IMR-90 (cell line): ENCODE measurements at regions not wholly inside any gene's neighbourhood (a gene's known extent, or its start where the extent isn't known, plus 50 kb on each side); places are given as distances from the start of the nearest gene placed in this dataset.
A peak's percentile ranks its signal among the peaks of the same experiment; 100 is the strongest.

Experiments
- ATAC-seq: fragments of 200-7000 bp; cut with Tn5 transposase; 2 replicates; pipeline ENCODE4 v1.9.1; 2020; ENCODE audit warnings: low read depth, mild to moderate bottlenecking, moderate library complexity
- BruUV-seq: library from RNA; stranded (reverse); fragments of 400-500 nt; replicated peaks from 2 replicates; lab custom pipeline; 2021; lab: Mats Ljungman, UMichigan
- CTCF ChIA-PET: fragments of 300-600 bp; formaldehyde crosslinking; extraction: SDS; loops from one replicate; lab custom pipeline; 2021; ENCODE audit warnings: antibody characterized with exemption; lab: Yijun Ruan, JAX
- POLR2A ChIA-PET: fragments of 300-600 bp; sonication (Branson Sonifier 250); formaldehyde crosslinking; loops from one replicate; lab custom pipeline; 2022; ENCODE audit warnings: antibody characterized with exemption; ENCODE audit not compliant: unreplicated experiment; lab: Charles Lee
- DNase-seq: peaks from one replicate; pipeline ENCODE4 v3.0.0; 2013
- H2AFZ ChIP-seq: replicated peaks from 2 replicates; pipeline ENCODE3; 2013; ENCODE audit warnings: low read length, mild to moderate bottlenecking; ENCODE audit not compliant: poor library complexity
- H2AK5ac ChIP-seq: 2 replicates; pipeline ENCODE4 v1.6.1; 2013; ENCODE audit warnings: low read depth, low read length, inconsistent platforms
- H2AK9ac ChIP-seq: replicated peaks from 2 replicates; pipeline ENCODE3; 2013; ENCODE audit warnings: mild to moderate bottlenecking, low read depth, low read length, moderate library complexity; ENCODE audit not compliant: poor library complexity
- H2BK120ac ChIP-seq: 2 replicates; pipeline ENCODE4 v1.6.1; 2013; ENCODE audit warnings: low read depth, low read length, inconsistent platforms
- H2BK15ac ChIP-seq: 3 replicates; pipeline ENCODE4 v1.6.1; 2013; ENCODE audit warnings: low read depth, low read length, inconsistent platforms
- H2BK20ac ChIP-seq: 2 replicates; pipeline ENCODE4 v1.6.1; 2013; ENCODE audit warnings: low read depth, mild to moderate bottlenecking, inconsistent platforms, low read length, moderate library complexity
- H2BK5ac ChIP-seq: 2 replicates; pipeline ENCODE4 v1.6.1; 2013; ENCODE audit warnings: mild to moderate bottlenecking, low read depth, low read length, inconsistent platforms; ENCODE audit not compliant: poor library complexity, severe bottlenecking
- H3K14ac ChIP-seq: replicated peaks from 2 replicates; pipeline ENCODE4 v1.6.1; 2013; ENCODE audit warnings: low read depth, low read length, inconsistent platforms
- H3K18ac ChIP-seq: 2 replicates; pipeline ENCODE4 v1.6.1; 2013; ENCODE audit warnings: low read depth, low read length, control low read depth
- H3K23ac ChIP-seq: 2 replicates; pipeline ENCODE4 v1.6.1; 2013; ENCODE audit warnings: low read depth, low read length, inconsistent platforms
- H3K27ac ChIP-seq: 2 replicates; pipeline ENCODE4 v1.5.1; 2013; ENCODE audit warnings: mild to moderate bottlenecking, control low read depth, low read length; ENCODE audit not compliant: insufficient read depth
- H3K27me3 ChIP-seq: 2 replicates; pipeline ENCODE4 v1.6.1; 2013; ENCODE audit warnings: low read length; ENCODE audit not compliant: control insufficient read depth, insufficient read depth
- H3K36me3 ChIP-seq: 2 replicates; pipeline ENCODE4 v1.6.1; 2013; ENCODE audit warnings: low read length, mixed read lengths; ENCODE audit not compliant: control insufficient read depth, insufficient read depth
- H3K4ac ChIP-seq: 2 replicates; pipeline ENCODE4 v1.6.1; 2013; ENCODE audit warnings: low read depth, low read length, inconsistent platforms
- H3K4me1 ChIP-seq: 2 replicates; pipeline ENCODE4 v1.6.1; 2013; ENCODE audit warnings: low read length, mixed read lengths; ENCODE audit not compliant: control insufficient read depth, insufficient read depth
- H3K4me2 ChIP-seq: 2 replicates; pipeline ENCODE4 v1.6.1; 2013; ENCODE audit warnings: low read depth, mild to moderate bottlenecking, control low read depth, low read length, moderate library complexity
- H3K4me3 ChIP-seq: 2 replicates; pipeline ENCODE4 v1.5.1; 2013; ENCODE audit warnings: low read depth, mild to moderate bottlenecking, control low read depth, low read length, moderate library complexity; ENCODE audit not compliant: insufficient read depth
- H3K56ac ChIP-seq: 2 replicates; pipeline ENCODE4 v1.6.1; 2013; ENCODE audit warnings: low read length, inconsistent platforms; ENCODE audit not compliant: insufficient read depth; ENCODE audit errors: extremely low read depth
- H3K79me1 ChIP-seq, 2 experiments: 2 replicates each; pipeline ENCODE4 v1.6.1; 2013; ENCODE audit warnings: low read length in 2 of 2, inconsistent platforms in 1 of 2, low read depth in 1 of 2
- H3K9ac ChIP-seq: 2 replicates; pipeline ENCODE4 v1.6.1; 2013; ENCODE audit warnings: low read depth, low read length, control low read depth
- H3K9me1 ChIP-seq: 2 replicates; pipeline ENCODE4 v1.6.1; 2013; ENCODE audit warnings: low read length, inconsistent platforms; ENCODE audit not compliant: insufficient read depth
- H3K9me3 ChIP-seq: 2 replicates; pipeline ENCODE4 v1.6.1; 2013; ENCODE audit warnings: low read length; ENCODE audit not compliant: control insufficient read depth, insufficient read depth
- H4K20me1 ChIP-seq: 2 replicates; pipeline ENCODE4 v1.6.1; 2013; ENCODE audit warnings: low read length, inconsistent platforms; ENCODE audit not compliant: insufficient read depth
- H4K5ac ChIP-seq: 2 replicates; pipeline ENCODE4 v1.6.1; 2013; ENCODE audit warnings: mild to moderate bottlenecking, low read depth, low read length, control low read depth
- H4K8ac ChIP-seq, 2 experiments: 2 replicates each; pipeline ENCODE4 v1.6.1; 2013; ENCODE audit warnings: low read depth in 2 of 2, low read length in 2 of 2, control low read depth in 1 of 2, inconsistent platforms in 1 of 2
- H4K91ac ChIP-seq: 2 replicates; pipeline ENCODE4 v1.6.1; 2013; ENCODE audit warnings: low read depth, low read length, inconsistent platforms; ENCODE audit not compliant: insufficient read depth
- MAZ ChIP-seq: IDR thresholded peaks from 2 replicates; pipeline ENCODE4 v1.6.1; 2012; ENCODE audit warnings: low read depth, mild to moderate bottlenecking, low read length, improper control_type of control experiment, moderate library complexity, borderline replicate concordance
- NFE2L2 ChIP-seq: fragments of 150-350 bp; IDR thresholded peaks from 2 replicates; pipeline ENCODE4 v1.6.1; 2016; ENCODE audit warnings: low read depth, mild to moderate bottlenecking, low read length
- POLR2A ChIP-seq: IDR thresholded peaks from 2 replicates; pipeline ENCODE4 v1.6.1; 2012; ENCODE audit warnings: mild to moderate bottlenecking, low read depth, low read length
- RAD21 ChIP-seq: IDR thresholded peaks from 2 replicates; pipeline ENCODE4 v1.6.1; 2012; ENCODE audit warnings: low read length, improper control_type of control experiment
- WGBS, 2 experiments: methylation state at CpG; one replicate each; pipeline versions ENCODE4 v1.1.5 to v1.1.7; 2013; ENCODE audit warnings: missing lambda C conversion rate in 2 of 2; ENCODE audit not compliant: insufficient read length in 1 of 2; ENCODE audit errors: extremely low coverage in 2 of 2; 5-methylcytosine and 5-hydroxymethylcytosine counted together
- dilution Hi-C: fragments of 300-500 bp; cut with HindIII; formaldehyde crosslinking; loops from one replicate; pipeline ENCODE4 v1.14.3; 2018; ENCODE audit warnings: low sequenced_read_pairs; ENCODE audit not compliant: unreplicated experiment
- in situ Hi-C: fragments of 300-500 bp; cut with MboI; formaldehyde crosslinking; loops from 3 replicates; pipeline ENCODE4 v1.14.3; 2019; ENCODE audit warnings: low sequenced_read_pairs, inconsistent platforms, mixed read lengths
- intact Hi-C: fragments of 100-400 bp; cut with micrococcal nuclease; formaldehyde crosslinking; loops from 2 replicates; pipeline ENCODE4 v1.10.0; 2022

GRCh38 chr2:226584518-226585055, 215.0 kb downstream of the IRS1 start:
- peak overlapping the region; percentile 87 for H3K4ac ChIP-seq
- peak overlapping the region; percentile 90 for H2BK5ac ChIP-seq
- H3K4me1 ChIP-seq, result peaks cover 23% of the 10 kb centered on the region; the same call in 1 of the 2 replicates
- peak overlapping the region; percentile 87 for H2BK15ac ChIP-seq
- no TSS peak for BruUV-seq
- POLR2A ChIA-PET, result no interaction called here
- peaks cover 11% of the 10 kb centered on the region; the same call in 1 of the 2 replicates for H3K9me1 ChIP-seq
- H4K5ac ChIP-seq, result peak overlapping the region; percentile 77; the same call in 1 of the 2 replicates
- H4K20me1 ChIP-seq, result no peaks in the 10 kb centered on the region
- no peak overlapping the region; the same call in 1 of the 2 replicates for H3K9ac ChIP-seq
- ATAC-seq, result no peak
- peak overlapping the region; percentile 93 for H2BK120ac ChIP-seq
- TF ChIP-seq RAD21, result no peak
- no peak for TF ChIP-seq POLR2A
- TF ChIP-seq NFE2L2, result no peak
- no peak for TF ChIP-seq MAZ
- no peaks in the 10 kb centered on the region for H3K36me3 ChIP-seq
- no peak overlapping the region for H2AFZ ChIP-seq
- no CpG with 5 or more reads among the region's 3 CpGs for WGBS, 2 experiments
- H3K4me2 ChIP-seq, result no peak overlapping the region
- CTCF ChIA-PET, result interaction anchor here (0.6 kb wide), 1 partner anchor 31 kb away, joined by 3 read pairs; no protein-coding TSS in a partner anchor
- H3K14ac ChIP-seq, result peak overlapping the region; percentile 73
- H3K9me3 ChIP-seq, result no peaks in the 10 kb centered on the region
- H2AK9ac ChIP-seq, result no peak overlapping the region
- peak overlapping the region; percentile 80 to 81 for H4K8ac ChIP-seq
- peak overlapping the region; percentile 91 for H2BK20ac ChIP-seq
- dilution Hi-C loops (no loop called here), intact Hi-C loops (loop anchor here (5.0 to 10.0 kb wide), 3 partner anchors 102 to 400 kb away; no protein-coding TSS in a partner anchor), in situ Hi-C loops (no loop called here)
- H3K4me3 ChIP-seq, result no peak overlapping the region
- no peak for DNase-seq
- H4K91ac ChIP-seq, result peak overlapping the region; percentile 95
- H3K79me1 ChIP-seq, result peaks cover 0 to 15% of the 10 kb centered on the region in 2 experiments; a peak in 2 of 4 replicates
- H3K18ac ChIP-seq, result peak overlapping the region; percentile 87; the same call in 1 of the 2 replicates
- peak overlapping the region; percentile 95 for H2AK5ac ChIP-seq
- peak overlapping the region; percentile 76; the same call in 1 of the 2 replicates for H3K23ac ChIP-seq
- no peaks in the 10 kb centered on the region for H3K27me3 ChIP-seq
- H3K56ac ChIP-seq, result peak overlapping the region; percentile 42
- peak overlapping the region; percentile 81 for H3K27ac ChIP-seq
